RWPE1 (cell line): ENCODE measurements at regions not wholly inside any gene's neighbourhood (a gene's known extent, or its start where the extent isn't known, plus 50 kb on each side); places are given as distances from the start of the nearest gene placed in this dataset.

ENCODE experiments used
- CTCF ChIA-PET: fragments of 350-600 bp; sonication (Branson Sonifier 250); formaldehyde crosslinking; extraction: SDS; loops from one replicate; lab custom pipeline; 2021; lab: Yijun Ruan, JAX
- POLR2A ChIA-PET: fragments of 400-600 bp; formaldehyde crosslinking; extraction: SDS; loops from one replicate; lab custom pipeline; 2020; ENCODE audit warnings: antibody characterized with exemption; ENCODE audit not compliant: low non-redundant PET; lab: Yijun Ruan, JAX
- DNase-seq: peaks from one replicate; pipeline ENCODE4 v3.0.0; 2012; ENCODE audit warnings: low spot score
- H3K27ac ChIP-seq: fragments of 450-650 bp; 2 replicates; pipeline ENCODE4 v1.5.1; 2017
- TF ChIP-seq, protein P1 (sequence below): fragments of 450-650 bp; conservative IDR thresholded peaks from 2 replicates; pipeline ENCODE4 v1.5.1; 2017; ENCODE audit warnings: low read depth, mild to moderate bottlenecking

DNA sequence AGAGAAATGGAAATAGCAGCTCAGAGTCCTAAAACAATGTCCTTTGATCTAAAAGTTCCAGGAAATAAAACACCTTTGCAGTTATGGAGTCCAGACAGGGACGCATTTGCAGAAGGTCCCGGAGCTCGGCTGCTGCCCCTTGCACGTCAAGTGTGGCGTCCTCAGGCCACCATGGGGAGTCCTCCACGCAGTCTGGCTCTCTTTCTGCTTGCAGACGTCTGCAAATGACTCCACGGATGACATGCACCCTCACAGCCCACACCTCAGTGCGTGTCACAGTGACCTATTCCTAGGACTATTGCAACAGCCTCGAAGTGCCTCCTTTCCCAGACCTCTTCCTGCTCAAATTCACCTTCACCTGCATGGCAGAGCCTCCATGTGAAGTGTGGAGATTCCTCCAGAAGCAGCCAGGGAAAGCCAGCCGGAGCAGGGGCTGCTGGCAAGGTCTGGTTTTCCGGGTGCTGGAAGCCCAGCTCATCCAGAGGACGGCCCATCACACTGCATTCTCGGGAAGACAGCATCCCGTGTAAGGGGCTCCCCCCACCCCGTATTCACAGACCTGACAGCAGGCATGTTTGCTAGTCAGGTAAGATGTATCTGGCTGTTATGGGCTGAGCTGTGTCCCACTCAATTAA is 137.7 kb downstream of the ASB1 start:
- no peak for DNase-seq
- POLR2A ChIA-PET, result no interaction called here
- no peak overlapping the region for H3K27ac ChIP-seq
- CTCF ChIA-PET, result no interaction called here
- TF ChIP-seq, protein P1, sequence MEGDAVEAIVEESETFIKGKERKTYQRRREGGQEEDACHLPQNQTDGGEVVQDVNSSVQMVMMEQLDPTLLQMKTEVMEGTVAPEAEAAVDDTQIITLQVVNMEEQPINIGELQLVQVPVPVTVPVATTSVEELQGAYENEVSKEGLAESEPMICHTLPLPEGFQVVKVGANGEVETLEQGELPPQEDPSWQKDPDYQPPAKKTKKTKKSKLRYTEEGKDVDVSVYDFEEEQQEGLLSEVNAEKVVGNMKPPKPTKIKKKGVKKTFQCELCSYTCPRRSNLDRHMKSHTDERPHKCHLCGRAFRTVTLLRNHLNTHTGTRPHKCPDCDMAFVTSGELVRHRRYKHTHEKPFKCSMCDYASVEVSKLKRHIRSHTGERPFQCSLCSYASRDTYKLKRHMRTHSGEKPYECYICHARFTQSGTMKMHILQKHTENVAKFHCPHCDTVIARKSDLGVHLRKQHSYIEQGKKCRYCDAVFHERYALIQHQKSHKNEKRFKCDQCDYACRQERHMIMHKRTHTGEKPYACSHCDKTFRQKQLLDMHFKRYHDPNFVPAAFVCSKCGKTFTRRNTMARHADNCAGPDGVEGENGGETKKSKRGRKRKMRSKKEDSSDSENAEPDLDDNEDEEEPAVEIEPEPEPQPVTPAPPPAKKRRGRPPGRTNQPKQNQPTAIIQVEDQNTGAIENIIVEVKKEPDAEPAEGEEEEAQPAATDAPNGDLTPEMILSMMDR, result no peak

DNA sequence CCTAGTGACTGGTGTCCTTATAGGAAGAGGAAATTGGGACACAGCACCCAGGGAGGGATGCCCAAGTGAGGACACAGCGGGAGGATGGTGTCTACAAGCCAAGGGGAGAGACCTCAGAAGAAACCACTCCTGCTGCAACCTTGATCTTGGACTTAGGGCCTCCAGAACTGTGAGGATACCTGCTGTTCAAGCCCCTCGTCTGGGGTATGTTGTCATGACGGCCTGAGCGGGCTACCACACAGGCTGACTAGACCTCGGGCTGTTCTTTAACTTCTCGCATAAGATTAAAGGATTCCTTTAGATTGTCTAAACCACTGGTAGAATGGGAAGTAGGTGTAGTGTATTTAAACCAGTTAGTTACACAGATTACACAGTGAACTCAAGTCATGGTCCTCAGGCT is 138.3 kb downstream of the ASB1 start:
- CTCF ChIA-PET, result no interaction called here
- TF ChIP-seq, protein P1, result no peak
- DNase-seq, result no peak
- POLR2A ChIA-PET, result no interaction called here
- no peak overlapping the region for H3K27ac ChIP-seq

- ChIA-PET CTCF (interaction anchor here (0.6 kb wide), 1 partner anchor 11 kb away, joined by 3 read pairs; no protein-coding TSS in a partner anchor), POLR2A (no interaction called here)
- H3K27ac ChIP-seq, result no peak overlapping the region
- no peak for DNase-seq
- TF ChIP-seq, protein P1, result no peak
Measured at GRCh38 chr2:238566001-238566645, 139.4 kb downstream of the ASB1 start.

DNA sequence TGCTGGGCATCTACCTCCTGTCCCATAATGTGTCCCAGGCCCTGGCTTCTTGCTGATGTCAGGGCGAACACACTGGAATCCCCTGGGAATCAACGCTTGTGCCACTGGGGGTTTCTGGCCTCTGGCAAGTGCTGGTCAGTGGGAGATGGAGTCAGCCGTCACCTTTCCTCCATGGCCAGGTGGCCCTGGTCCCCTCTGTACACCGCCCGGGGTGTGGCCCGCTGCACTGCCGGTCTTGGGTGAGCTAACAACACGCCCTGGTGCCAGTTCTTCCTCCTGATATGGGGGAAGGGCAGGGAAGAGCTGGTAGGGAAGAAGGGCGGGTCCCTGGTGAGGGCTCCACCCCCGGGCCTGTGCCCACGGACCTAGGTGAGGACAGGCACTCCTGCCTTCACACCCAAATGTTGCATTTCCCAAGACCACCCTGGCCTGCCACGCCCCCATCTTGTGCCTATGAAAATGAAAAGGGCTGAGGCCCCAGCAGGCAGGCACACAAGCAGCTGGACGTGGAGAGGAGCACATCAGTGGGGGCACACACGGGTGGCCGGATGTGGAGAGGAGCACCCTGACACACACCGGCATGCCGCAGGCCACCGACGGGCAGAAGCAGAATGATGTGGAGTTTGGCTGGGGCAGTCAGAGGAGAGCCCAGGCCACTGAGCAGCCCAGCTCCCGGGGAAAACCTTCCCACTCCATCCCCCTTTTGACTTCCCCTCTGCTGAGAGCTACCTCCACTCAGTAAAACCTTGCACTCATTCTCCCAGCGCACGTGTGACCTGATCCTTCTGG is 140.5 kb downstream of the ASB1 start:
- DNase-seq, result no peak
- POLR2A ChIA-PET, result no interaction called here
- CTCF ChIA-PET, result no interaction called here
- TF ChIP-seq, protein P1, result no peak
- H3K27ac ChIP-seq, result no peak overlapping the region

- TF ChIP-seq, protein P1, result no peak
- no peak overlapping the region for H3K27ac ChIP-seq
- no peak for DNase-seq
- POLR2A ChIA-PET, result no interaction called here
- CTCF ChIA-PET, result no interaction called here
Measured at GRCh38 chr2:238567996-238568395, 141.3 kb downstream of the ASB1 start.
